ENCODE measurements at regions not wholly inside any gene's neighbourhood (a gene's known extent, or its start where the extent isn't known, plus 50 kb on each side); places are given as distances from the start of the nearest gene placed in this dataset.

- no peaks in the 10 kb centered on the region for H3K9me3 Mint-ChIP-seq
- H3K27me3 ChIP-seq (ENCODE audit: insufficient read depth, low read length), result no peaks in the 10 kb centered on the region
- no peak overlapping the region for H4K91ac ChIP-seq (ENCODE audit: insufficient read length, low read depth, low read length)
- TF ChIP-seq, protein P1, sequence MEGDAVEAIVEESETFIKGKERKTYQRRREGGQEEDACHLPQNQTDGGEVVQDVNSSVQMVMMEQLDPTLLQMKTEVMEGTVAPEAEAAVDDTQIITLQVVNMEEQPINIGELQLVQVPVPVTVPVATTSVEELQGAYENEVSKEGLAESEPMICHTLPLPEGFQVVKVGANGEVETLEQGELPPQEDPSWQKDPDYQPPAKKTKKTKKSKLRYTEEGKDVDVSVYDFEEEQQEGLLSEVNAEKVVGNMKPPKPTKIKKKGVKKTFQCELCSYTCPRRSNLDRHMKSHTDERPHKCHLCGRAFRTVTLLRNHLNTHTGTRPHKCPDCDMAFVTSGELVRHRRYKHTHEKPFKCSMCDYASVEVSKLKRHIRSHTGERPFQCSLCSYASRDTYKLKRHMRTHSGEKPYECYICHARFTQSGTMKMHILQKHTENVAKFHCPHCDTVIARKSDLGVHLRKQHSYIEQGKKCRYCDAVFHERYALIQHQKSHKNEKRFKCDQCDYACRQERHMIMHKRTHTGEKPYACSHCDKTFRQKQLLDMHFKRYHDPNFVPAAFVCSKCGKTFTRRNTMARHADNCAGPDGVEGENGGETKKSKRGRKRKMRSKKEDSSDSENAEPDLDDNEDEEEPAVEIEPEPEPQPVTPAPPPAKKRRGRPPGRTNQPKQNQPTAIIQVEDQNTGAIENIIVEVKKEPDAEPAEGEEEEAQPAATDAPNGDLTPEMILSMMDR (conservative IDR thresholded peaks at IDR 0.05), result no peak
- H3K27me3 Mint-ChIP-seq (ENCODE audit: low read depth), result no peaks in the 10 kb centered on the region
- H3K4me1 Mint-ChIP-seq, result peaks cover 4% of the 10 kb centered on the region in 2 experiments
- H3K23me2 ChIP-seq (ENCODE audit: insufficient read length, low read depth, low read length, poor library complexity, severe bottlenecking), result no peaks in the 10 kb centered on the region
- H3K18ac ChIP-seq (ENCODE audit: insufficient read length, low read depth, low read length), result no peak overlapping the region
- no peaks in the 10 kb centered on the region for H3K4me1 ChIP-seq (ENCODE audit: insufficient read depth, low read length)
- H3K4me2 ChIP-seq (ENCODE audit: insufficient read depth, insufficient read length, low read length), result no peak overlapping the region
- no peak overlapping the region for H4K8ac ChIP-seq (replicated peaks; ENCODE audit: insufficient read length, low read depth, low read length)
- no CpG with 5 or more reads among the region's 4 CpGs for WGBS (ENCODE audit: extremely low coverage, insufficient read length, low lambda C conversion rate)
- H3T11ph ChIP-seq (ENCODE audit: low read length), result no peak overlapping the region
- no peak overlapping the region for H3K23ac ChIP-seq (ENCODE audit: insufficient read length, low read depth, low read length)
- no peaks in the 10 kb centered on the region for H4K20me1 ChIP-seq (ENCODE audit: control insufficient read depth, insufficient read depth, insufficient read length)
- H3K4ac ChIP-seq (ENCODE audit: low read depth, low read length), result no peak overlapping the region
- H3K27ac Mint-ChIP-seq, result no peak overlapping the region
- H3K79me2 ChIP-seq (ENCODE audit: insufficient read depth, low read length), result no peaks in the 10 kb centered on the region
- H3K79me1 ChIP-seq (ENCODE audit: insufficient read depth, low read depth, low read length, poor library complexity, severe bottlenecking), result no peaks in the 10 kb centered on the region
- H2BK120ac ChIP-seq (ENCODE audit: low read depth, low read length, poor library complexity, severe bottlenecking), result no peak overlapping the region
- no peaks in the 10 kb centered on the region for H3K9me3 ChIP-seq (ENCODE audit: control insufficient read depth, low read depth, low read length)
- no peak overlapping the region for H2BK12ac ChIP-seq (ENCODE audit: insufficient read length, low read depth, low read length)
- no peak overlapping the region for H3K9ac ChIP-seq (ENCODE audit: extremely low read depth, insufficient read length, low read length)
- H2BK5ac ChIP-seq (ENCODE audit: insufficient read length, low read length), result no peak overlapping the region
- H3K14ac ChIP-seq (ENCODE audit: insufficient read depth, low read length), result no peak overlapping the region
- DNase-seq, result no peak
- H4K5ac ChIP-seq (ENCODE audit: insufficient read length, low read depth, low read length), result no peak overlapping the region
- no peak overlapping the region for H3K56ac ChIP-seq (ENCODE audit: insufficient read length, low read depth, low read length)
- H2BK20ac ChIP-seq (ENCODE audit: low read depth, low read length, poor library complexity, severe bottlenecking), result no peak overlapping the region
- H3K4me3 Mint-ChIP-seq, result no peak overlapping the region
- H2AK5ac ChIP-seq (ENCODE audit: insufficient read length, low read length), result no peak overlapping the region
- no peak overlapping the region for H2AFZ ChIP-seq (ENCODE audit: low read length)
- no peaks in the 10 kb centered on the region for H3K36me3 Mint-ChIP-seq (ENCODE audit: insufficient read depth in 1 of 3, low read depth in 3 of 3)
- H2BK15ac ChIP-seq (ENCODE audit: low read depth, low read length), result no peak overlapping the region
- H3K27ac ChIP-seq (ENCODE audit: insufficient read length, low read depth, low read length), result no peak overlapping the region
Observed at GRCh38 chr6:92496527-92496926, 922.8 kb downstream of the EPHA7 start.

Data from H9 (cell line).